GM21381 (cell line): ENCODE measurements at regions not wholly inside any gene's neighbourhood (a gene's known extent, or its start where the extent isn't known, plus 50 kb on each side); places are given as distances from the start of the nearest gene placed in this dataset.
A peak's percentile ranks its signal among the peaks of the same experiment; 100 is the strongest.

Experiments used
- ATAC-seq: cut with Tn5 transposase; IDR thresholded peaks from one replicate; pipeline ENCODE4 v1.9.1; 2021; ENCODE audit warnings: mild to moderate bottlenecking, moderate library complexity; ENCODE audit not compliant: unreplicated experiment

- ATAC-seq = no peak
Measured at GRCh38 chr1:4010814-4011605, 110.9 kb upstream of the C1orf174 start.

- no peak for ATAC-seq
Measured at GRCh38 chr1:4016351-4017130, 116.5 kb upstream of the C1orf174 start.

- no peak for ATAC-seq
Measured at GRCh38 chr1:4017636-4018365, 117.7 kb upstream of the C1orf174 start.

GRCh38 chr1:4018466-4019146 lies 118.5 kb upstream of the C1orf174 start:
- no peak for ATAC-seq

GRCh38 chr1:4019147-4019521 lies 119.1 kb upstream of the C1orf174 start:
- ATAC-seq = no peak

- ATAC-seq = no peak
Measured at GRCh38 chr1:4019606-4020331, 119.7 kb upstream of the C1orf174 start.

GRCh38 chr1:4020449-4020848 lies 120.4 kb upstream of the C1orf174 start:
- no peak for ATAC-seq

- ATAC-seq = no peak
Measured at GRCh38 chr1:4021136-4021973, 121.3 kb upstream of the C1orf174 start.

- ATAC-seq = no peak
Measured at GRCh38 chr1:4021974-4022268, 121.8 kb upstream of the C1orf174 start.

GRCh38 chr1:4022715-4023114 lies 122.6 kb upstream of the C1orf174 start:
- ATAC-seq = no peak

- ATAC-seq = no peak
Measured at GRCh38 chr1:4023678-4024077, 123.6 kb upstream of the C1orf174 start.

- ATAC-seq = no peak
Measured at GRCh38 chr1:4024811-4025210, 124.7 kb upstream of the C1orf174 start.

GRCh38 chr1:4025752-4026151 lies 125.7 kb upstream of the C1orf174 start:
- no peak for ATAC-seq

GRCh38 chr1:4027008-4027407 lies 126.9 kb upstream of the C1orf174 start:
- ATAC-seq = no peak

GRCh38 chr1:4027492-4028138 lies 127.5 kb upstream of the C1orf174 start:
- ATAC-seq = peak; percentile 88

- ATAC-seq = no peak
Measured at GRCh38 chr1:4028139-4028501, 128.0 kb upstream of the C1orf174 start.

GRCh38 chr1:4029376-4029775 lies 129.3 kb upstream of the C1orf174 start:
- no peak for ATAC-seq

- no peak for ATAC-seq
Measured at GRCh38 chr1:4032571-4032970, 132.5 kb upstream of the C1orf174 start.

- no peak for ATAC-seq
Measured at GRCh38 chr1:4033129-4033676, 133.1 kb upstream of the C1orf174 start.
